G401 (cell line): ENCODE measurements at regions not wholly inside any gene's neighbourhood (a gene's known extent, or its start where the extent isn't known, plus 50 kb on each side); places are given as distances from the start of the nearest gene placed in this dataset.

Source experiments
- DNase-seq: peaks from one replicate; pipeline ENCODE4 v3.0.0-alpha.2; 2015; ENCODE audit warnings: low spot score
- in situ Hi-C: cut with HindIII; loops from 2 replicates; pipeline ENCODE4 v1.10.0; 2016; ENCODE audit warnings: low sequenced_read_pairs, mixed read lengths

DNA sequence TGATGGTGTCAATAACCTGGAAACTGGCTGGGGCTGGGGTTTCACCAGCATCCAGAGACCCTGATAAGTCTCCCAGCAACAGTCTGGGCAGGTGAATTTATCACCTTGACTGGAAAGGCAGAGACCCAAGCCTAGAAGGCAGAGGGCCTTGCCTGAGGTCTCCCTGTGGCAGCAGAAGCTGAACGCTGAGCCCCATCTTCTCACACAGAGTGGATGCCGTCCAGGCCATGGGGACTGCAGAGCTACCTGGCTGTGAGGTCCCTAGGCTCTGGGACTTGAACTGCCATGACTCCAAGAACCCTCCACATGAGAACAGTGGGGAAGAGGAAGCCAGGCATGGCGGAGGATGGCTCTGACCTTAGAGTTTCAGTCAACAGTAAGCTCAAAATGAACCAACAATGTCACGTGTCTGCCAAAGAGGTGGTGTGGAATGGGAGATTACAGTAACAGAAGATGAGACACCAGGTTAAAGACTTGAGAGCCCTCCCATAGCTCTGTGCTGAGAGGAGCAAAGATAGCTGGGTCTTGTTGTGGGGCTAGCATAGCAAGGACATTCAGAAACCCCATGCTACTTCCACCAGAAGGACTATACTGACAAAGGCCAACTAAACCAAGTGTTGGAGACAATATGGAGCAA, 79.1 kb upstream of the LINC01488 start:
- in situ Hi-C loops = no loop called here
- DNase-seq = no peak

DNA sequence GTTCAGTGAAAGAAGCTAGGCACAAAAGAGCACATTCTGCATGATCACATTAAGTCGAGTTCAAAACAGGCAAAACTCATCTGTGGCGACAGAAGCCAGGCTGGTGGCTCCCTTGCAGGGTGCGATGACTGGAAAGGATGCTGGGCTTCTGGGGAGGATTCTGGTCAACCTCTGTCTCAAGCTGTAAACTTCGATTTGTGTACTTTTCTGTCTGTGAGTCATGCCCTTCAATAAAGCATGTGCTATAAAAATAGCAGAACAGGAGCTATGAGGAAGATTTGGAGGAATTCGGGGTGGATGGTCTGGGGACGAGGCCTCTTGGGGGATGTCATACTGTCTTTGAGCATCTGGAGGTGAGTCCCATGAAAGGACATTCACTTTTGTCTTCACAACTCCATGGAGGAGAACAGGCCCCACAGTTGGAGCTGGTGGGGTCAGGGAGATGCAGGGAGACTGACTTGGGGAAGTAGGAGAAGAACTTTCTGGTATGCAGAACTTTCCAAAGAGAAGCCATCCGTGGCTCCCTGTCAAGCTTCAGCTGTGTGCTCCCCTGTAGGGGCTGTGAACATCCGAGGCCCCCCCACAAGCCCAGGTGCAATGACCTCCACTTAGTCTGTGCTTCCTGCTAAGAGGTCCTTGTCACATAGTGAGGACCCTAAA, 77.8 kb upstream of the LINC01488 start:
- no peak for DNase-seq
- in situ Hi-C loops = no loop called here

DNA sequence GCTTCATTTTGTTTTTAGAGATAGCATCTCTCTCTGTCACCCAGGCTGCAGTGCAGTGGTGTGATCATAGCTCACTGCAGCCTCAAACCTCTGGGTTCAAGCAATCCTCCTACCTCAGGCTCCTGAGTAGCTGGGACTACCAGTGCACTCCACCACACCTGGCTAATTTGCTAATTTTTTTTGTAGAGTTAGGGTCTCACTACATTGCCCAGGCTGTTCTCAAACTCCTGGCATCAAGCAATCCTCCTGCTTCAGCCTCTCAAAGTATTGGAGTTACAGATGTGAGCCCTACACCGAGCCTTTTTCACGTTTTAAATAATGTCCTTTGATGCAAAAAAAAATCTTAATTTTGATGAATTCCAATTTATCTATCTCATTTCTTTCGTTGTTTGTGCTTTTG, 75.4 kb upstream of the LINC01488 start:
- in situ Hi-C loops = no loop called here
- no peak for DNase-seq

DNA sequence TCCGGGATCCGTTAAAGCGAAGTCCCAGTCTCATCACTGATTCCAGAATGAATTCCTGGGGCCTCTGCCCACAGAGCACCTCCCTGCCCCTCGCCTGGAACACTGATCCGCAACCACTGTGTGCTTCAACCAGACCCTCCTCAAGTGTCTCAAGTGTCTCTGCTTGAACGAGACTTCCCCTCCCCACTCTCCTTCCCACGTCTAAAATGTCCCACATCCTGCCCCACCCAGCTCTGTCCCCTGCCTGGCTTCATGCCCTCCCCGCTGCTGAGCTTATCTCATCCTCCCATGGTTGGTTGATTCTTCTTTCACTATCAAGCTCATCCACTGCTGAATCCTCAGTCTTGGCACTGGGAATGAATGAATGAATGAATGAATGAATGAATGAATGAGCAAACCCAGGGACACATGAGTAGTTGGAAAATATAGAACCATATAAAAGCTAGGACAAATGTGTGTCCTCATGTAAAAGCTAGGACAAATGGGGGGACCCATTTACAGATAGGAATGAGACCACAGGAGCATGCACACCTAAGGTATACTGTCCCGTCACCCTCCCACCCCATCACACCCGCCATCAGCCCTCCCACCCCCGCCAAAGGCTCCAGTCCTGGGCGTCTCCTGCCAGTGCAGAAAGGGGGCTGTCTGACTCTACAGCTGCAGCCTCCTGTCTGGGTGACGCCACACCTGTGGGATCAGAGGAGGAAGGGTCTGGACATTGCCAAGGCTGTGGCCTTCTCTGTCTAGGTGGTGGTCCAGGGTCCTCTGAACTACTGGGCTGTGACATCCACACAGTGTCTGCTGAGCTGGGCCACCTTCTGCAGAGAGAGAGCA, 71.4 kb upstream of the LINC01488 start:
- in situ Hi-C loops = no loop called here
- DNase-seq = no peak

DNA sequence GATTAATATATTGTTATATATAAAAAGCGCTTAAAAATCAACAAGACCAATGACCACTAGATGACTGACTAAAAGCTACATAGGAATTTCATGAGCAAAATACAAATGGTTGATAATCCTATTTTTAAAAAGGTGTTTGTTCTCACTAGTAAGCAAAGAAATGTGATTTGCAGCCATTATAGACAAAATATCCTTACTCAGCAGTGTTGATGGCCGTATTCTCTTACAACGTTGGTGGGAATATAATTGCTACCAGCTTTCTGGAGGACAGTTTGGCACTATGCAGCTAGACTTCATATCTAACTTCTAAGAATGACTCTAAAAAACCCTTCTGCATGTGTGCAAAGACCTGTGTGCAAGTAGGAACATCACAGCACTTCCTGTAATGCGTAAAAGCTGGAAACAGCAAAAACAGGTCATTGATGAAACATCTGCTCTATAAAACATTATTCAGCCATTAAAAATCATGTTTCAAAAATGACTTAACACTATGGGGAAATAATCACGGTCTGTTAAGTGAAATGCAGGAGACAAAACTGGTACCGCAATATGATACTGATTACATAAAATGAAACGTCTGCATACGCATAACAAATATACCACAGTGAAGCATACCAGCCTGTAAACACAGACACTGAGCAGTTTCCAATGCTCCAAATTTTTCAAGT, 70.1 kb upstream of the LINC01488 start:
- in situ Hi-C loops = no loop called here
- no peak for DNase-seq

DNA sequence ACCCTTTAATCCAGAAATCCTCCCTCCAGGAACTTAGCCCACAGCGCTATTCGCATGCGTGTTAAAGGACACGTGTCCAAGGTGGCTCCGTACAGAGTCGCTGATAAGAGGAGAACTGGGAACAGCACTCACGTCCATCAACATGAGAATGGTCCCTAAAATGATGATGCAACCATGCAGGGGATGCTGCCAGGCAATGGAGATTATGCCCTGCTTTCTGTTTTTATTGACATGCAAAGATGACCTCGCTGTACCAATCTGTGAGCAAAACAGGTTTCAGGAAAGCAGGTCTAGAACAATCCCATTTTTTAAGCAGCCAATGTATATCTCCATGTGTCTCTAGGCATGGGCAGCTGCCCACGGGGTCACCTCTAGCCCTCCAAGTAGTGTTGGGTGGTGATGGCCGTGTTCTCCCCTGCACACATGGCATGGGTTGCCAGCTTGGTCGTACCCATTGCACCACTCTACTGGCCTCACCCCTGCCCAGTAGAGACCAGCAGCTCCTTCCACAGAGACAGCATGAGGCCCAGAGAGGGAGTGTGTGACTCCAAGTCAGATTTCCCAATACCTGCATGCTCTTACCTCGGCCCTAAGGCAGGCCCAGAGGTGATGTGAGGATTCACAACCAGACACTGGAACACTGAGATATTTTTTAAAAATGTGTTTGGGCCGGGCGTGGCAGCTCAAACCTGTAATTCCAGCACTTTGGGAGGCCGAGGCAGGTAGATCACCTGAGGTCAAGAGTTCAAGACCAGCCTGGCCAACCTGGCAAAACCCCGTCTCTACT, 68.3 kb upstream of the LINC01488 start:
- no peak for DNase-seq
- in situ Hi-C loops = no loop called here

DNA sequence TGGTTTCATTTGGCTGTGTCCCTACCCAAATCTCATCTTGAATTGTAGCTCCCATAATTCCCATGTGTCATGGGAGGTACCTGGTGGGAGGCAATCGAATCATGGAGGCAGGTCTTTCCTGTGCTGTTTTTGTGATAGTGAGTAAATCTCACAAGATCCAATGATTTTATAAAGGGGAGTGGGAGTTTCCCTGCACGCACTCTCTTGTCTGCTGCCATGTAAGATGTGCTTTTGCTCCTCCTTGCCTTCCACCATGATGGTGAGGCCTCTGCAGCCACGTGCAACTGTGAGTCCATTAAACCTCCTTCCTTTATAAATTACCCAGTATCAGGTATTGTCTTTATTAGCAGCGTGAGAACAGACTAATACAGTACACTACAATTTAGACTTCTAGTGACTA, 67.5 kb upstream of the LINC01488 start:
- DNase-seq = no peak
- in situ Hi-C loops = no loop called here

DNA sequence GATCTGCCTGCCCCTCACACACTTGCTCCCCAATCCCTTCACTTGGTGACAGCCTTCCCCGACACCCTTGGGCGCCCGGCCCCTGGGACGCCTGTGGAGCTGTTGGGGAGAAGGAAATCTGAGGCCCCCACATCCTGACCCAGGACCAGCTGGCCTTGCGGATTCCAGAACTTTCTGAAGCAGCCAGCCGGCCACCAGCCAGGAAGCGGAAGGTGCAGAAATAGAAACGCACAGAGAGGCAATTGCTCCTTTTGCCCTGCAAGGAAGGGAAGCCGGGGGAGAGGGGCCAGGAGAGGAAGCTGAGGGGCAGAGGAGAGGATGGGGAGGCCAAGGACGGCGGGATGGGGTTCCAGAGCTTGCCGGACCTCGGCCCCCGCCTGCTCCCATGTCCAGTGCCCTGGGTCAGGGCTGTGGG, 66.7 kb upstream of the LINC01488 start:
- no peak for DNase-seq
- in situ Hi-C loops = no loop called here

DNA sequence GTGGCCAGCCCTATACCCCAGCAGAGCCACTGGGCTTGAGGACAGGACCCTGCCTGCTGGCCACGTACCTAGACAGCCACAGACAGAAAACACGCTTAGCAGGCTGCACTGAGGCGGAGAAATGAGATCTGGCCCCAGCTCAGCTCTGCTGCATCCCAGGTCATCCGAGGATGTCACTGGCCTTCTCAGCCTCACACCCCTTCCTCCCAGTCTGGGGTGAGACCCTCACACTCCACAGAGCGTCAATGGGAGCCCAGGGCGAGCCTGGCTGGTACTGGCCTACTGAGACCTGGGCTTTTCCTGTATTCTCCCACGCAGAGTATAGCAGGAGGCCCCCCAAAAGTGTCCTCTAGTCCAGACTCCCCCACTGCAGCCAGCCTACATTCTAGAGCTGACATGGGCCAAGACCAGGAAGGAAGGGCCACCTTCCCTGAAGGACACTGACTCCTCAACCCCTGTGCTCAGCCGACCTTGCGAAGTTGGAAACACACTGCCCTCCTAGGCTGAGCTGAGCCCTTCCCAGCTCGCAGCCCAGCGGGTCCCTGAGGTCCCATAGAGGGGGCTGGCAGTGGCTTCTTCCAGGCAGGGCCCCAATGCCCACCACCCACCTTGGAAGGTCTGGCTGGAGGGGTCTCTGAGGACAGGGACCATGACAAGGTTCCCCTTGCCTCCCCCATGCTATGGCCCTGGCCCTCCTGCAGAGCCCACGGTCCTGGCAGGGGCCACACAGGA, 65.9 kb upstream of the LINC01488 start:
- in situ Hi-C loops = no loop called here
- no peak for DNase-seq

DNA sequence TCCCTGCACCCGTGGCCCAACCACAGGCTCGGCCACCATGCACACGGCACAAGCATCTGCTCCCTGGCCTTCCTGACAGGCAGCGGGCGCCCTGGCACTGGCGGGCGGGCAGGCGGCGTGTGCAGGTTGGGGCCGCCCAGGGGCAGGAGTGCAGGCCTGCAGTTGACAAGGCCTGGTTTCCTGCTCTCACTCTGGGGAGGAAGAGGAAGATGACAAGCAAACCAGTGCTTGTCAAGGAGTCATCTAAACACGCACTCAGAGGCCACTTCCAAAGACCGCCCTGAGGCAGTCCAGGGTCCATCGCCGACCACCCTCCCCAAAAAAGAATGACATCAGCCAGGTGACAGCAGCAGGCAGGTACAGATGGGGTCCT, 65.3 kb upstream of the LINC01488 start:
- in situ Hi-C loops = no loop called here
- DNase-seq = no peak

DNA sequence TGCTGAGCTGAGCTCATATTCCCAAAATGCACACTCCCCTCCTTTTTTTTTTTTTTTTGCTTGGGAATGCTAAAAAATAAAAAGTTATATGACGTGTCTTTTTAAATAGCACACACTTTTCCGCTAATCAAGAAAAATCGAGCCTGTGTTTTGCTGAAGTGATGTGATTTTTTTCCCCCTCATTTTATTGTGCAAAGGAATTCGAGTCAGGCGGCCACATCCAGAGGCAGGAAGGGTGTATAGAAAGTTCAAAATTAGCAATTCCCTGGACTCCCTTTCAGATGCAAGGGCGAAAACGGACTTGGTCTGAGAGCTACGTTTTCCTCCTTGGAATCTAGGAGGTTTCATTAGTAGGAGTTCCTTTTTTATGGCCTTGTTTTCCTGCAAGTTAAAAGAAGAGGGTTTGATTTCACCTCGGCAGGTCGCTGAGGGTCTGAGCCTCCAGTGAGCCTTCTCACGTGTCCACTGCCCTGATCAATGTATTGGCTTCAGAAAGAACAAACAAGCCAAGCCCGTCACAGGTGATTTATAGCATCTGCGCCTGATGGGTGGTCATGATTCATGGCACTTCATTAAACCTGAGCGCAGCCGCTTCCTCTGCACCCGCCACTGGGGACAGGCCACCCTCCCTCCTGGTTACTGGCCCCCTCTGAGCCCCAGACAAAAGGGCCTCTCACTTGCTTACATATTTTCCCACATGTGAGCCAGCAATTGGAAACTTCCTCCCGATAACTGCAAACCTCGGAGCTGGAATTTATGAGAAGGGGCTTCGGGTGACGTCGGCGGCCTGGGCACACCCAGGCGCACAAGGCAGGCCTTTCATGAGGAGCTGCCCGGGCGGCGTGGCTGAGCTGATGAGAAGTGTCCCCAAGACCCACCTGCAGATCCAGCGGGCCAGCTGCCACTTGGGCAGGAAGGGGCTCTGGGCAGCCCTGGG, 64.4 kb upstream of the LINC01488 start:
- DNase-seq = no peak
- in situ Hi-C loops = no loop called here

DNA sequence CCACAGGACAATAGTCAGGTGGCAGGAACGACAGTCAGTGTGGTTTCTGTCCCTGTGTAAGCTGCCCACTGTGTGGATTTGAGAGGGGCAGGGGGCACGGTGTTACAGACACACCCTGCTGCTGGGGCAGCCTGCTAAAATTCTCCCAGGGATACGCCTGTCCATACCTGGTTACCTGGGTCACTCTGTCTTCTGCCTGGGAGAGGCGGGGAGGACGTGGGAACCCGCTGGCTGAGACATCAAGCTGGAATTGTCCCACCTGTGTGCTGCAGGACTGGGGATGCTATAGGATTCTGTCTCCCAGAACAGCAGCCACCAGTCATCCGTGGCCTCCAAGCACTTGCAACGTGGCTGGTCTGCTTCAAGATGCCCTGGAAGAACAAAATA, 63.8 kb upstream of the LINC01488 start:
- in situ Hi-C loops = no loop called here
- no peak for DNase-seq

DNA sequence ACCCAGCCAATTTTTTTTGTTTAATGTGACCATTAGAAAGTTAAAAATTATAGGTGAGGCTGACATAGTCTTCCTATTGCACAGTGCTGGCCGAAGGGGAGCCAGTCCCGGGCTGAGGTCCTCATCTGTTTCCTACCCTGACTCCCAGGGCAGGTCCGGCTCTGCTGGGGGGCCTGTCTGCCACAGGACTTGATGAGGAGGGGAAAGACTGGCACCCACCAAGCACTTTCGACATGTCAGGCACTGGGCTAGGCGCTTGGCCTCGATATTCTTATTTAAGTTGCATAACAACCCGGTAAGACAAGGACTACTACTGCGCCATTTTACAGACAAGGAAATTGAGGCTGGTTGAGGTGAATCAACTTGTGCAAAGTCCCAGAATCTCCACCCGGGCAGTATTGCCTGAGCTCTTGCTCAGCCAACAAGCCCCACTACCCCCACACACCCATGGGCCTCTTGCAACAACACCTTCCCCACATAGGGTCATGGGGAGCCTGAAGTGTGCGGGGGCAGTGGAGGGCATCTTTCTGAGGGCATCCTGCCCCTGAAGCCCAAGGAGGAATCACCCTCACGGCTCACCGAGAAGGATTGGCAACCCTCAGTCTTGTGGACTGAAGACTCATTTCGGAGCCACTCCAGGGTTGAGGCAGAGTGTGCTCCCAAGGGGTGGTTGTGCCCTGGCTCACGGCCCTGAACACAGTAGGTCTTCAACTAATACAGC, 62.7 kb upstream of the LINC01488 start:
- in situ Hi-C loops = no loop called here
- no peak for DNase-seq

DNA sequence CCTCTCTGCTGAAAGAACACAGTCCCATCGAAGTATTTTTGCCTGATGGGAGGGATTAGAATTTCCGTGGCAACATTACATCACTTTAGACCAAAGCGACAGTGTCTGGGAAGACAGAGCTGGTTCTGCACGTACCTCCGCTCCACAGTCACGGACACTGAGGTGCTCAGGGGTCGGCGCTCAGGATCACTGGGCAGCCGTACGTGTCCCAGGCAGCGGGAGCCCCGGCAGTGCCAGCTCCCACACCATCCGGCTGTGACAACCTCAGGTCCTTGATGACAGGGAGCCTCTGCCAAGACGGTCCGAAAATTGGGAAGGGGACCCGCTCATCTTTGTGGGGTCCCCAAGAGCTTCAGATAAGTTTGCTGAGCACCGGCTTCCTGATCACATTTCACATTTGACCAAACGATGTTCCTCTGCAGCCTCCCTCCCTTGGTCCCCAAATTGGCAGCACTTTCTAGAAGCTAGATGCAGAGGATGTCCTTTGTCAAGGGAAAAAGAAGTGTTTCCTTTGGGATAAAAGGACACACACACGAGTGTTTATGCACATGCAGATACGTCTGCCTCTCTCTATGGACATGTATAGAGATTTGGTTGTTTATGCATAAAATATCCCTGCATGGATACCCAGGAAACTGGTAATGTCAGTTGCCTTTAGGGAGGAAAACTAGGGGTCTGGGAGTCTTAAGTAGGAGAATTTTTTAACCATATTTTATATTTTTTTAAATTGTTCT, 61.6 kb upstream of the LINC01488 start:
- no peak for DNase-seq
- in situ Hi-C loops = no loop called here

DNA sequence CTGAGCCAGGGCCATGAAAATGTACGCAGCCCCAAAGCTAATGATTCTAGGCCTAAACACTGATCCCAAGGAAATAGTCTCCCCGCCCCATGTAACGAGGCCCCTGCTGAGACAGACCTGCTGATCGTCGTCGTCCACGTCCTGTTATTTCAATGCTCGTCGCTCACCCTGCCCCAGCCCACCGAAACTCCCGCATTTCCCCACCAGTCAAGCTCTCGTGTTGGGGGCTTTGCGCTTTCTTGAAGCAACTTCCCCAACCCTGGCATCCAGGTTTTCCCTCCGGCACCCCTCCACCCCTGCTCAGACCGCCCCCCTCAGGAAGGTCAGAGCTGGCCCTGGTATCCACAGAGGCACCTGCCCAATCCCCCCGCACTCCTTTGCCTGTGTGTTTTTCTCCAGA, 58.8 kb upstream of the LINC01488 start:
- in situ Hi-C loops = no loop called here
- DNase-seq = no peak

DNA sequence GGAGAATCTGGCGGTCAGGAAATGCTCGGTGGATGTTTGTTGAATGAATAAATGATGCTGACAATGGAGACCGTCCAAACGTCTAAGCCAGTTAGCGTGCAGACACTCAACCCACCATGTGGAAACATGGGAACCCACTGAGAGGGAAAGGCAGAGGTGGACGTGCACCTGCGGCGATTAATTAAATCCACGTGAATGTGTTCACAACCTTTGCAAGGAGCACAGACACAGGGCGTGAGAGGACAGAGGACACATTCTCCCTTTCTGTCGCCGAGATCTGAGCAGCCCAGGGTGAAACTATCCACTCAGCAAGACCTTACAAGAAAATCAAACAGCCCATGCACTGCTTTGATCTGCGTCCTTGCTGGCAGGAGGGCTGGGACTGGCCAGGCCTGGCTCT, 58.3 kb upstream of the LINC01488 start:
- in situ Hi-C loops = no loop called here
- no peak for DNase-seq
